NT2/D1 (cell line): ENCODE measurements at regions not wholly inside any gene's neighbourhood (a gene's known extent, or its start where the extent isn't known, plus 50 kb on each side); places are given as distances from the start of the nearest gene placed in this dataset.

Experiments used
- DNase-seq: peaks from one replicate; pipeline ENCODE4 v3.0.0-alpha.2; 2011; ENCODE audit warnings: low read depth, low spot score
- H3K27me3 ChIP-seq: 2 replicates; pipeline ENCODE4 v1.6.0; 2011; ENCODE audit warnings: mild to moderate bottlenecking; ENCODE audit not compliant: insufficient read length, insufficient read depth
- H3K36me3 ChIP-seq: 2 replicates; pipeline ENCODE4 v1.6.1; 2011; ENCODE audit warnings: mild to moderate bottlenecking, low read length, mixed read lengths; ENCODE audit not compliant: insufficient read depth, insufficient read length
- H3K4me1 ChIP-seq: 2 replicates; pipeline ENCODE4 v1.5.1; 2011; ENCODE audit not compliant: insufficient read depth, insufficient read length
- H3K4me3 ChIP-seq: 2 replicates; pipeline ENCODE4 v1.5.1; 2011; ENCODE audit warnings: low read depth; ENCODE audit not compliant: insufficient read length
- H3K9ac ChIP-seq: 2 replicates; pipeline ENCODE4 v1.6.0; 2011; ENCODE audit warnings: low read depth; ENCODE audit not compliant: insufficient read length
- H3K9me3 ChIP-seq: 2 replicates; pipeline ENCODE4 v1.5.1; 2011; ENCODE audit warnings: mild to moderate bottlenecking, low read length; ENCODE audit not compliant: insufficient read depth
- SUZ12 ChIP-seq: IDR thresholded peaks from 2 replicates; pipeline ENCODE4 v1.6.1; 2011; ENCODE audit not compliant: insufficient read length, insufficient read depth; ENCODE audit errors: extremely low read depth
- YY1 ChIP-seq: IDR thresholded peaks from 2 replicates; pipeline ENCODE4 v1.6.1; 2011; ENCODE audit not compliant: insufficient read length, insufficient read depth
- ZNF274 ChIP-seq: IDR thresholded peaks from 2 replicates; pipeline ENCODE4 v1.6.1; 2011; ENCODE audit warnings: mild to moderate bottlenecking, low read depth, low read length

- DNase-seq: no peak
- no peaks in the 10 kb centered on the region for H3K36me3 ChIP-seq
- H3K9me3 ChIP-seq: no peaks in the 10 kb centered on the region
- H3K4me1 ChIP-seq: no peaks in the 10 kb centered on the region
- H3K4me3 ChIP-seq: no peak overlapping the region
- no peaks in the 10 kb centered on the region for H3K27me3 ChIP-seq
- TF ChIP-seq SUZ12 (no peak), ZNF274 (no peak)
- no peak overlapping the region for H3K9ac ChIP-seq
These were observed 159.6 kb downstream of the TMEM200A start for GRCh38 chr6:130525408-130525807.

- Histone ChIP-seq H3K36me3 (no peaks in the 10 kb centered on the region), H3K9ac (no peak overlapping the region), H3K27me3 (no peaks in the 10 kb centered on the region), H3K4me3 (no peak overlapping the region), H3K9me3 (no peaks in the 10 kb centered on the region), H3K4me1 (no peaks in the 10 kb centered on the region)
- DNase-seq: no peak
- no peak for TF ChIP-seq ZNF274
- TF ChIP-seq YY1: no peak
- TF ChIP-seq SUZ12: no peak
These were observed 160.6 kb downstream of the TMEM200A start for GRCh38 chr6:130526466-130526865.

DNA sequence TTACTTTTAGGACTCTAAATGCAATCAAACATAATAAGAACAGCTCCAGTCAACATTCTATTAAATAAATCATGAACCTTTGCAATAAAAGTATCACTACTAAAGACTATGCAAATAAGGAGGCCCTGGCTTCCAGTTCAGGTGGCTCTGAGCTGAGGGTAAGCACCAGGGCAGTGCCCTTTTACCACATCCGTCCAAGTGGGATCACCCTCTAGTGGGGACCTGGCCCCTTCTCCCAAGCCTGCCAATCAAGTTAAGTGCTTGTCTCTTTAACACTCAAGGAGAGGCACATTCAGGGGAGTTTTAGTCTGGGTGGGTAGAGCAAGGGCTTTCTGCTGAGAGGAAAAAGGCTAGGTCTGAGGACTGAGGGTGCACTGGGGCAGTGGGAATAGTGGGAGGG is 161.4 kb downstream of the TMEM200A start:
- TF ChIP-seq YY1 (no peak), SUZ12 (no peak), ZNF274 (no peak)
- H3K36me3 ChIP-seq: no peaks in the 10 kb centered on the region
- H3K27me3 ChIP-seq: no peaks in the 10 kb centered on the region
- no peak overlapping the region for H3K9ac ChIP-seq
- no peak overlapping the region for H3K4me3 ChIP-seq
- DNase-seq: no peak
- no peaks in the 10 kb centered on the region for H3K4me1 ChIP-seq
- H3K9me3 ChIP-seq: no peaks in the 10 kb centered on the region

GRCh38 chr6:130529569-130530149 is 163.8 kb downstream of the TMEM200A start:
- DNase-seq: no peak
- no peak overlapping the region for H3K4me3 ChIP-seq
- H3K36me3 ChIP-seq: no peaks in the 10 kb centered on the region
- TF ChIP-seq ZNF274: no peak
- no peaks in the 10 kb centered on the region for H3K4me1 ChIP-seq
- no peak overlapping the region for H3K9ac ChIP-seq
- no peaks in the 10 kb centered on the region for H3K27me3 ChIP-seq
- no peaks in the 10 kb centered on the region for H3K9me3 ChIP-seq

GRCh38 chr6:130534627-130535026 is 168.8 kb downstream of the TMEM200A start:
- Histone ChIP-seq H3K27me3 (no peaks in the 10 kb centered on the region), H3K9me3 (no peaks in the 10 kb centered on the region), H3K9ac (no peak overlapping the region), H3K36me3 (no peaks in the 10 kb centered on the region), H3K4me1 (no peaks in the 10 kb centered on the region), H3K4me3 (no peak overlapping the region)
- no peak for TF ChIP-seq ZNF274
- no peak for TF ChIP-seq SUZ12
- no peak for TF ChIP-seq YY1
- DNase-seq: no peak

DNA sequence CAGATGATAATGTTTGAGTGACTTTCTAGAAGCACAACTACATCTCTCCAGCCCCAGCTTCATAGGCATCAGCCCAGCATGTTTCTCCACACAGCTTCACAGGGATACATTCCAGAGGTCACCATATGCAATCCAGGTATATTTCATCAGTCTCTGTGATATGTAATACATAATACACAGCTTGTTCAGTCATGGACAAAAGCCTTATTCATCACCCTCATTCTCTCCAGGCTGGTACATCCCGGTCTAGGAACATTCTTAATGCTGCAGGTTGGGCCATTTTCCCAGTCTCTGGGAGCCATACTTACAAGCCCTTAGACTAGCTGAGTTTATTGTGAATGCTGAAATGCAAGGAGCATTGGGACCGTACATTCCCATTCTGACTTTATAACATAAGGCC is 169.4 kb downstream of the TMEM200A start:
- Histone ChIP-seq H3K27me3 (no peaks in the 10 kb centered on the region), H3K4me3 (no peak overlapping the region), H3K36me3 (no peaks in the 10 kb centered on the region), H3K9ac (no peak overlapping the region), H3K9me3 (no peaks in the 10 kb centered on the region), H3K4me1 (no peaks in the 10 kb centered on the region)
- no peak for DNase-seq
- TF ChIP-seq ZNF274 (no peak), SUZ12 (no peak), YY1 (no peak)

- H3K9me3 ChIP-seq: no peaks in the 10 kb centered on the region
- H3K36me3 ChIP-seq: no peaks in the 10 kb centered on the region
- H3K4me3 ChIP-seq: no peak overlapping the region
- no peaks in the 10 kb centered on the region for H3K4me1 ChIP-seq
- no peak overlapping the region for H3K9ac ChIP-seq
- TF ChIP-seq SUZ12 (no peak), ZNF274 (no peak), YY1 (no peak)
- no peak for DNase-seq
- H3K27me3 ChIP-seq: no peaks in the 10 kb centered on the region
These were observed 171.6 kb downstream of the TMEM200A start for GRCh38 chr6:130537447-130537846.

GRCh38 chr6:130547723-130548122 is 181.9 kb downstream of the TMEM200A start:
- Histone ChIP-seq H3K36me3 (no peaks in the 10 kb centered on the region), H3K27me3 (no peaks in the 10 kb centered on the region), H3K9me3 (no peaks in the 10 kb centered on the region), H3K4me3 (no peak overlapping the region), H3K4me1 (no peaks in the 10 kb centered on the region), H3K9ac (no peak overlapping the region)
- DNase-seq: no peak
- TF ChIP-seq SUZ12: no peak
- TF ChIP-seq ZNF274: no peak
- no peak for TF ChIP-seq YY1
